ENCODE measurements at regions not wholly inside any gene's neighbourhood (a gene's known extent, or its start where the extent isn't known, plus 50 kb on each side); places are given as distances from the start of the nearest gene placed in this dataset.
"Not testable (repeated sequence)": the region's sequence is repeated elsewhere in the genome, so short reads cannot be mapped to it uniquely, and the experiment has no call there.

- not testable (repeated sequence) for H3K36me3 ChIP-seq (ENCODE audit: insufficient read depth); H3K4me3 Mint-ChIP-seq; H3F3A ChIP-seq (replicated peaks; ENCODE audit: low read depth); H3K4me1 ChIP-seq (ENCODE audit: insufficient read depth); H4K20me1 ChIP-seq (replicated peaks; ENCODE audit: insufficient read depth); H3K9me3 Mint-ChIP-seq; H3K4me1 Mint-ChIP-seq; H3K4me3 ChIP-seq; H2AFZ ChIP-seq; H3K27ac ChIP-seq (ENCODE audit: low read depth); H3K4me2 ChIP-seq; H3K36me3 Mint-ChIP-seq (ENCODE audit: low read depth); H3K79me2 ChIP-seq (replicated peaks; ENCODE audit: insufficient read depth); H3K27ac Mint-ChIP-seq; H3K27me3 ChIP-seq (ENCODE audit: insufficient read depth); H3K9me2 ChIP-seq (ENCODE audit: insufficient read depth); H3K27me3 Mint-ChIP-seq (ENCODE audit: insufficient read depth, low read depth, poor library complexity); ATAC-seq
- TF ChIP-seq CTCF (conservative IDR thresholded peaks at IDR 0.05; ENCODE audit: low read depth in 2 of 2): peak; percentile 58 to 60
- peak; percentile 49 for DNase-seq (ENCODE audit: low spot score)
Observed at GRCh38 chr2:138386191-138386590, 115.4 kb upstream of the SPOPL start.

- Mint-ChIP-seq H3K27me3 (ENCODE audit: insufficient read depth, low read depth, poor library complexity) (no peaks in the 10 kb centered on the region), H3K4me3 (no peak overlapping the region), H3K9me3 (no peaks in the 10 kb centered on the region), H3K36me3 (ENCODE audit: low read depth) (no peaks in the 10 kb centered on the region), H3K4me1 (no peaks in the 10 kb centered on the region), H3K27ac (no peak overlapping the region)
- H3K4me3 ChIP-seq: no peak overlapping the region
- H3K27ac ChIP-seq (ENCODE audit: low read depth): no peak overlapping the region
- DNase-seq (ENCODE audit: low spot score): no peak
- no peaks in the 10 kb centered on the region for H3K4me1 ChIP-seq (ENCODE audit: insufficient read depth)
- no peak overlapping the region for H2AFZ ChIP-seq
- H3K36me3 ChIP-seq (ENCODE audit: insufficient read depth): no peaks in the 10 kb centered on the region
- no peak overlapping the region for H3K4me2 ChIP-seq
- TF ChIP-seq JUNB (IDR thresholded peaks at IDR 0.05; ENCODE audit: unreplicated experiment): no peak
- TF ChIP-seq REST (IDR thresholded peaks at IDR 0.05; ENCODE audit: unreplicated experiment): no peak
- TF ChIP-seq POLR2AphosphoS5 (IDR thresholded peaks at IDR 0.05; ENCODE audit: low read depth): no peak
- TF ChIP-seq ETS1 (IDR thresholded peaks at IDR 0.05): no peak
- no peak for TF ChIP-seq STAT1 (IDR thresholded peaks at IDR 0.05; ENCODE audit: unreplicated experiment)
- H3K79me2 ChIP-seq (replicated peaks; ENCODE audit: insufficient read depth): no peaks in the 10 kb centered on the region
- no peak for ATAC-seq
- H3F3A ChIP-seq (replicated peaks; ENCODE audit: low read depth): no peaks in the 10 kb centered on the region
- no peaks in the 10 kb centered on the region for H4K20me1 ChIP-seq (replicated peaks; ENCODE audit: insufficient read depth)
- H3K9me2 ChIP-seq (ENCODE audit: insufficient read depth): no peaks in the 10 kb centered on the region
- H3K27me3 ChIP-seq (ENCODE audit: insufficient read depth): no peaks in the 10 kb centered on the region
Observed at GRCh38 chr2:138389063-138389462, 112.5 kb upstream of the SPOPL start.

Data from GM23338 (cell line).